Prostate gland (tissue), 2 donors: ENCODE measurements at regions not wholly inside any gene's neighbourhood (a gene's known extent, or its start where the extent isn't known, plus 50 kb on each side); places are given as distances from the start of the nearest gene placed in this dataset.

Source experiments
- CTCF ChIP-seq, 4 experiments: fragments of 200-600 bp in 2 of 4; fragments of 450-650 bp in 2 of 4; sonication (generic) in 2 of 4; IDR thresholded peaks; 1 replicate in 3 of 4; 2 replicates in 1 of 4; pipeline ENCODE4 v1.5.1; 2016 to 2019; ENCODE audit warnings: antibody characterized with exemption in 4 of 4, mild to moderate bottlenecking in 2 of 4, moderate library complexity in 2 of 4
- POLR2AphosphoS5 ChIP-seq: sonication (generic); formaldehyde crosslinking; IDR thresholded peaks from one replicate; pipeline ENCODE4 v1.6.1; 2017; ENCODE audit warnings: antibody characterized with exemption

- no peak for TF ChIP-seq CTCF (IDR thresholded peaks at IDR 0.05)
- no peak for TF ChIP-seq POLR2AphosphoS5
Observed at GRCh38 chr1:57551476-57551875, 127.6 kb upstream of the DAB1 start.
